Stimulated activated memory B cell treated with anti-CD40 and anti-IgM and Interleukin-4, amounts not matched to agents 10 μg/mL and 1 μg/mL and 100 μg/mL, for 72 hours (primary cell): ENCODE measurements at regions not wholly inside any gene's neighbourhood (a gene's known extent, or its start where the extent isn't known, plus 50 kb on each side); places are given as distances from the start of the nearest gene placed in this dataset.
"Not testable (repeated sequence)": the region's sequence is repeated elsewhere in the genome, so short reads cannot be mapped to it uniquely, and the experiment has no call there.

Experiments used
- ATAC-seq: fragments of 150-1000 bp; cut with Tn5 transposase; 2 replicates; pipeline ENCODE4 v1.10.0; 2021
- H3K27ac Mint-ChIP-seq: one replicate; pipeline ENCODE4 v1.8.0; 2022; ENCODE audit warnings: mild to moderate bottlenecking, mixed read lengths
- H3K27me3 Mint-ChIP-seq: one replicate; pipeline ENCODE4 v1.8.0; 2022; ENCODE audit warnings: mixed read lengths
- H3K36me3 Mint-ChIP-seq: one replicate; pipeline ENCODE4 v1.8.0; 2022; ENCODE audit warnings: mixed read lengths
- H3K4me1 Mint-ChIP-seq: one replicate; pipeline ENCODE4 v1.8.0; 2022; ENCODE audit warnings: mixed read lengths
- H3K4me3 Mint-ChIP-seq: one replicate; pipeline ENCODE4 v1.8.0; 2022; ENCODE audit warnings: mild to moderate bottlenecking, moderate library complexity, mixed read lengths
- H3K9me3 Mint-ChIP-seq: one replicate; pipeline ENCODE4 v1.8.0; 2022; ENCODE audit warnings: mixed read lengths

DNA sequence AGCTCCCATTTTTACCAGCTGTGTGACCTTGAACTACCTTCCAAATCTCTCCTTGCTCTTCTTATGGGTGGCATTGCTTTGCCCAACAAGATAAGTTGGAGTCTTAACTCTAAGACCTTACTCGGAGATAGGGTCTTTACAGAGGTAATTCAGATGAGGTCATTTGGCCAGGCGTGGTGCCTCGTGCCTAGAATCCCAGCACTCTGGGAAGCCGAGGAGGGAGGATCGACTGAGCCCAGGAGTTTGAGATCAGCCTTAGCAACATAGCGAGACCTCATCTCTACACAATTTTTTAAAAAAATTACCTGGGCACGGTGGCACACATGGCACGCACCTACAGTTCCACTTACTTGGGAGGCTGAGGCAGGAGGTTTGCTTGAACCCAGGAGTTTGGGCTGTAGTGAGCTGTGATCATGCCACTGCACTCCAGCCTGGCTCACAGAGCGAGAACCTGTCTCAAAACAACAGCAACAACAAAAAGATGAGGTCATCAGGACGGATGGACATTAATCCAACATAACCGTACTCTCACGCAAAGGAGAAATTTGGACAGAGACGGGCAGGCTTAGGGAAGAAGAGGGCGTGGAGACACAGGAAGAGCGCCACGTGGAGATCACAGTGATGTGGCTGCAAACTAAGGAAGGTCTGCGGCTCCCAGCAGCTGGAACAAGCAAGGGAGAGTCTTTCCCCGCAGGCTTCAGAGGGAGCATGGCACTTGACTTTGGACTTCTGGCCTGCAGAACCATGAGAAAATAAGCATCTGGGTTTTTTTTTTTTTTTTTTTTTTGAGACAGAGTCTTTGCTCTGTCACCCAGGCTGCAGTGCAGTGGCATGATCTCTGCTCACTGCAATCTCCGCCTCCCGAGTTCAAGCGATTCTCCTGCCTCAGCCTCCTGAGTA, 122.3 kb upstream of the CARD11 start:
- H3K27ac Mint-ChIP-seq, result no peak overlapping the region

GRCh38 chr7:3167551-3167950, 123.9 kb upstream of the CARD11 start:
- no peak for ATAC-seq
- Mint-ChIP-seq H3K4me1 (no peaks in the 10 kb centered on the region), H3K4me3 (no peak overlapping the region), H3K9me3 (peaks cover 4% of the 10 kb centered on the region), H3K27ac (no peak overlapping the region), H3K36me3 (no peaks in the 10 kb centered on the region), H3K27me3 (peaks cover 62% of the 10 kb centered on the region)

More for the DNA sequence above, 122.3 kb upstream of the CARD11 start:
- Mint-ChIP-seq H3K9me3 (no peaks in the 10 kb centered on the region), H3K4me1 (no peaks in the 10 kb centered on the region), H3K4me3 (no peak overlapping the region), H3K27me3 (peaks cover 48% of the 10 kb centered on the region), H3K36me3 (no peaks in the 10 kb centered on the region)
- ATAC-seq, result no peak

DNA sequence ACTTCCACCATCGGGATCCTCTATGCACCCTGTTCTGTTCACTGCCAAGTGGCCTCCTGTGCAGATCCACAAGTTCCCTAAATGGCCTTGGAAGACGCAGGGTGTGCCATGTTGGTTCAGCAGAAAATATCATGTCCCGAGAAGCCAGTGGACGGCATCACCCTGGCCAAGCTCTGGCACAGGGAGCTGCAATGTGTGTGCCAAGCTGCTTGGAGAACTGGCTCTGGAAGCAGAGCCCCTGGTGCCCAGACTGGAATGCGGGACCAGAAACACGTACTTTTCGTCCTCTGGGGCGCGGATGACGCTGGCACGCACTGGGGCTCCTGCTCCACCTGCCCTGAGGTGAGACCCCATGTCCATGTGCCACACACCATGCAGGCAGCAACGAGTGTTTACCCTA, 124.7 kb upstream of the CARD11 start:
- ATAC-seq, result no peak
- H3K36me3 Mint-ChIP-seq, result no peaks in the 10 kb centered on the region
- H3K9me3 Mint-ChIP-seq, result peaks cover 4% of the 10 kb centered on the region
- H3K27ac Mint-ChIP-seq, result no peak overlapping the region
- H3K27me3 Mint-ChIP-seq, result peaks cover 62% of the 10 kb centered on the region
- H3K4me1 Mint-ChIP-seq, result no peaks in the 10 kb centered on the region
- no peak overlapping the region for H3K4me3 Mint-ChIP-seq

DNA sequence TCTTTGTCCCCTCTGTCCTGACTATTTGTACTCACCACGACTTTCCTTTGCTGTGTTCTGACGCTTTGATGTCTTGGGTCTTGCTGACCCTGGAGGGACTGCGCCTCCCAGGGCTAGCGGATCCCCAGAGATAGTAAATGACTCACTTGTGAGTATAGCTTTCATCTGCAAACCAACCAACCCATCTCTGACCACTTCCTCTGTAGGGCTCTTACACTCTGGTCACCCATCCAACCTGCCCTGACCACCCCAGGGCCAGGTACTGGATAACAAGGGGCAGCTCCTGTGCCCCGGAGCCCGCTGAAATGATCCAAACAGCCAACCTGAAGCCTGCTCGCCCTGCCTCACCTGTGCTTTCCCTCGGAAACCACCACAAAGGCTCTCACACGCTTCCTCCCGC, 125.2 kb upstream of the CARD11 start:
- Mint-ChIP-seq H3K27me3 (peaks cover 59% of the 10 kb centered on the region), H3K4me1 (no peaks in the 10 kb centered on the region), H3K27ac (no peak overlapping the region), H3K4me3 (no peak overlapping the region), H3K9me3 (peaks cover 4% of the 10 kb centered on the region), H3K36me3 (no peaks in the 10 kb centered on the region)
- no peak for ATAC-seq

GRCh38 chr7:3172768-3173280, 128.2 kb upstream of the SDK1 start:
- Mint-ChIP-seq H3K4me1 (no peaks in the 10 kb centered on the region), H3K27me3 (peaks cover 36% of the 10 kb centered on the region), H3K4me3 (no peak overlapping the region), H3K9me3 (peaks cover 4% of the 10 kb centered on the region), H3K36me3 (no peaks in the 10 kb centered on the region), H3K27ac (no peak overlapping the region)
- ATAC-seq, result no peak

DNA sequence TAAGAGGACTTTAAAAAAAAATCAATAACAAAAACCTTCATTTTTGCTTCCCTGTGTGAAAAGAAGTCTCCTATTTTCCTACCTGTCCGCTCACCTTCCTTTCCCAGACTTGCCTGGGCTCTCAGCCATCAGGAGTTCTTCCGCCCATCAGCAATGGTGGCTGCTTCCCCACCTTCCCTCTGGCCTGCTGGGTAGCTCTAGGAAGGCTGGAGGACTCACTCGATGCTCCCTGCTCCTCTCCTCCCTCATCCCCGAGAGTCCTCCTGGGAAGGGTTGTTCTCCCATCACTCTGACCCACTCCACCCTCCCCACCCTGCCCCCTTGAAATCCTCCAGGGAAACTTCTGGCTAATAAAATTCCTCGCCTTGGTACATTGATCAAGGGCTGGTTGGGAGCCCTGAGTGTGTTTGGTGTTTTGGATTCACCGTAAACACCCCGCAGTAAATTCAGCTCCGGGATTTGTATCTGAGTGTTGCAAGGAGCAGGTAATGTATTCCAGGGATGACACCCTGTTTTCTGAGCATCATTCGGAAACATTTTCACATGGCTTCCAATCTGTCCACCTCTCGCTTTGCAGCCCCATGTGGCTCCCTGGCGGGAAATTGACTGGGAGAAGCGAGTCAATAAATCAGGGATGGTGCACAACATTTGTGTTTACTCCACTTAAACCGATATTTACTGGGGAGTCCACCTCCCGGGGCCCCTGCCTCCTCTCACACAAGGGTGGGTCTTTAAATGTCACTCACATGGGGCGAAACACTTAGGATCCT, 126.4 kb upstream of the SDK1 start:
- Mint-ChIP-seq H3K27ac (no peak overlapping the region), H3K9me3 (peaks cover 4% of the 10 kb centered on the region), H3K27me3 (peaks cover 24% of the 10 kb centered on the region), H3K36me3 (no peaks in the 10 kb centered on the region), H3K4me1 (no peaks in the 10 kb centered on the region), H3K4me3 (no peak overlapping the region)
- ATAC-seq, result no peak

DNA sequence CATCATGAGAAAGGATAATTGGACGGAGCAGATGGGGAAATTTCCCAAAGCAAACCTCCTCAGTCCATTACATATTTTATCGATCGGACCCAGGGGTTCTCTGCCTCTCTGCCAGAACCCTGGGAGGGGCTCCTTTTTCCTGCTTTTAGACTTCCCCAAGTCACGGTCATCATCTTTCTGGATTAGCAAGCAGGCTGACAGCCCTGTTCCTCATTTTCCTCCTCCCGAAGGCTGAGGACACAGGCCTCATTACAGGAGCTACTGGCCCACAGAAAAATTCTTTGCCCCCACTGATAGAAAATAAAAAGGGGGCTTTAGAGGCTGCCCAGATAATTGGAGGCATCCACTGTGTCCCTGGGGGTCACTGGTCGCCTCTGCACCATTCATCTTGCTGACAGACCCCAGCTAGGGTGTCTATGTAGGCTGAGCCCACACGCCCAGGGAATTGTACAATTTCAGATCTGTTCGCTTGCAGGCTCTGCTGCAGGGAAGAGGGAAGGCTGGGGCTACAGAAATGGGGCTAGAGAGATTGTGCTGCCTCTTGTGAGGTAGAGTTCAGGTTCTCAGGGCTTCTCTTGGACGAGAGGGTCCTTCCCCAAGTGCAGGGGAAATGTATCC, 125.7 kb upstream of the SDK1 start:
- peaks cover 4% of the 10 kb centered on the region for H3K9me3 Mint-ChIP-seq
- no peak overlapping the region for H3K4me3 Mint-ChIP-seq
- H3K36me3 Mint-ChIP-seq, result no peaks in the 10 kb centered on the region
- H3K27ac Mint-ChIP-seq, result no peak overlapping the region
- H3K4me1 Mint-ChIP-seq, result no peaks in the 10 kb centered on the region
- no peak for ATAC-seq
- peaks cover 19% of the 10 kb centered on the region for H3K27me3 Mint-ChIP-seq

GRCh38 chr7:3176112-3177000, 124.7 kb upstream of the SDK1 start:
- no peaks in the 10 kb centered on the region for H3K36me3 Mint-ChIP-seq
- peaks cover 4% of the 10 kb centered on the region for H3K9me3 Mint-ChIP-seq
- H3K27me3 Mint-ChIP-seq, result peaks cover 10% of the 10 kb centered on the region
- H3K4me1 Mint-ChIP-seq, result no peaks in the 10 kb centered on the region
- no peak overlapping the region for H3K4me3 Mint-ChIP-seq
- H3K27ac Mint-ChIP-seq, result no peak overlapping the region
- ATAC-seq, result no peak

DNA sequence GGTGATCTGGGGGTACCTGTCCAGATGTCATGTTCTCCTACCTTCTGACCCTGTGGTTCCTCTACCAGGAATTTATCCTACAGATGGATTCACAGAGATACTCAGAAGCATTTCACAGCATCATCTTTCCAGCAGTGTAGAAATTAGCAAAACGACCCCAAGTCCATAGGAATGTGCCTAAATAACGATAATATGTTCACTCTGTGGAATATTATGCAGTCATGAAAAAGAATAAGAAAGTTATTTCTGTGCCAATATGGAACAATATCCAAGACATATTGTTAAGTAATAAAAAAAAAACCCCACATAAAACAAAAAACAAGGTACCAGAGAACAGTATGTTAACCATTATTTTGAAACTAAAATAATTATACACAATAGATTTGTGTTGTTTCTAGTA, 123.8 kb upstream of the SDK1 start:
- Mint-ChIP-seq H3K36me3 (no peaks in the 10 kb centered on the region), H3K4me3 (no peak overlapping the region), H3K4me1 (no peaks in the 10 kb centered on the region), H3K27ac (no peak overlapping the region), H3K27me3 (peaks cover 2% of the 10 kb centered on the region), H3K9me3 (no peaks in the 10 kb centered on the region)
- ATAC-seq, result no peak

DNA sequence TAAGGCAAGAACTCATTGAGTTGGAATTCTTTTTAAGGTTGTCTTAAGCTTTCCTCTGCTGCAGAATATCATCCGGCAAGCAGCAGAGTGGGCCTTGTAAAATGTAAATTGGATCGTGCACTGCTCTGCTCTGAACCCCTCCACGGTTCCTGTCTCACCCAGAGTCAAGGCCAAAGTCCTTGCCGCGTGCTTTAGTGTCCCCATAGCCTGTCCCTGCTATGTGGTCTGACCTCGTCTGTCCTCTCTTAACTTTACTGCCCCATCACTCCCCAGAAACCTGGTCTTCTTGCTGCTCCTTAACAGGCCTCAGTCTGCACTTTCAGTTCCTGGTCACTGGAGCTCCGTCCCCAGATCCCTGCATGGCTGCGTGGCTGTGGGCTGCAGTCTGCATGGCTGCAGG, 121.6 kb upstream of the SDK1 start:
- Mint-ChIP-seq H3K4me3 (no peak overlapping the region), H3K4me1 (no peaks in the 10 kb centered on the region), H3K27ac (no peak overlapping the region), H3K9me3 (no peaks in the 10 kb centered on the region), H3K36me3 (no peaks in the 10 kb centered on the region), H3K27me3 (peaks cover 6% of the 10 kb centered on the region)
- ATAC-seq, result no peak

- H3K4me1 Mint-ChIP-seq, result no peaks in the 10 kb centered on the region
- no peaks in the 10 kb centered on the region for H3K36me3 Mint-ChIP-seq
- H3K27me3 Mint-ChIP-seq, result peaks cover 10% of the 10 kb centered on the region
- H3K4me3 Mint-ChIP-seq, result no peak overlapping the region
- ATAC-seq, result no peak
- no peaks in the 10 kb centered on the region for H3K9me3 Mint-ChIP-seq
- H3K27ac Mint-ChIP-seq, result no peak overlapping the region
These were observed 120.4 kb upstream of the SDK1 start for GRCh38 chr7:3180604-3181003.

GRCh38 chr7:3182055-3182454, 119.0 kb upstream of the SDK1 start:
- H3K4me3 Mint-ChIP-seq, H3K36me3 Mint-ChIP-seq, H3K9me3 Mint-ChIP-seq, H3K4me1 Mint-ChIP-seq, H3K27me3 Mint-ChIP-seq, H3K27ac Mint-ChIP-seq, ATAC-seq: not testable (repeated sequence)

GRCh38 chr7:3187444-3188040, 113.5 kb upstream of the SDK1 start:
- Mint-ChIP-seq H3K27ac (no peak overlapping the region), H3K4me1 (peaks cover 8% of the 10 kb centered on the region), H3K27me3 (peaks cover 19% of the 10 kb centered on the region), H3K9me3 (no peaks in the 10 kb centered on the region), H3K36me3 (no peaks in the 10 kb centered on the region), H3K4me3 (no peak overlapping the region)
- ATAC-seq, result no peak

- Mint-ChIP-seq H3K4me1 (peaks cover 8% of the 10 kb centered on the region), H3K4me3 (no peak overlapping the region), H3K9me3 (no peaks in the 10 kb centered on the region), H3K36me3 (no peaks in the 10 kb centered on the region), H3K27me3 (peaks cover 18% of the 10 kb centered on the region), H3K27ac (no peak overlapping the region)
- ATAC-seq, result no peak
These were observed 112.1 kb upstream of the SDK1 start for GRCh38 chr7:3188946-3189345.
